T-helper 1 cell treated with Interleukin-12 subunit alpha and Interleukin-12 subunit beta and Interleukin-4 antibody, amounts not matched to agents 30 μg/mL and 1 μg/mL, for 36 hours (primary cell): ENCODE measurements at regions not wholly inside any gene's neighbourhood (a gene's known extent, or its start where the extent isn't known, plus 50 kb on each side); places are given as distances from the start of the nearest gene placed in this dataset.
"Not testable (repeated sequence)": the region's sequence is repeated elsewhere in the genome, so short reads cannot be mapped to it uniquely, and the experiment has no call there.

Experiments used
- H3K27ac Mint-ChIP-seq: one replicate; pipeline ENCODE4 v1.8.0; 2021; ENCODE audit warnings: mild to moderate bottlenecking, mixed read lengths
- H3K27me3 Mint-ChIP-seq: one replicate; pipeline ENCODE4 v1.8.0; 2021; ENCODE audit warnings: low read depth, mixed read lengths
- H3K36me3 Mint-ChIP-seq: one replicate; pipeline ENCODE4 v1.8.0; 2021; ENCODE audit warnings: low read depth, mixed read lengths
- H3K4me1 Mint-ChIP-seq: one replicate; pipeline ENCODE4 v1.8.0; 2021; ENCODE audit warnings: low read depth, mixed read lengths
- H3K4me3 Mint-ChIP-seq: one replicate; pipeline ENCODE4 v1.8.0; 2021; ENCODE audit warnings: mild to moderate bottlenecking, moderate library complexity, mixed read lengths
- H3K9me3 Mint-ChIP-seq: one replicate; pipeline ENCODE4 v1.8.0; 2021; ENCODE audit warnings: mixed read lengths

DNA sequence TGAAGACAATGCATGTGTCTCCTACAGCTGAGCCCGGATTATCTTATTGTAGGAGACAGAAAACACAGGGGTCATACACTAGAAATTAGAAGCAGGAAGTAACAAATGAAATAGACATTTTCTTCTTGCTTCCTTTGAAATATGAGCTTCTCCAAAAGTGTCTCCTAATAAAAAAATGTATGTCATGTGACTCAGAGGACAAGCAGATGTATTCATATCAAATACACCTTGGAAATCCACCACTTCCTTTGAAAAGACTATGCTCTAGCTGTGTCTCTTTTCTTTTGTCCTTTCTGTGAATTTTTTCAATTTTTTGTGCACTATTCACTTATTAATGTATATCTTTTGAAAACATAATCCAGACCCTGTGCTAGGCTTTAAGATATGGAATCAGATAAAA, 1906.2 kb downstream of the C4orf33 start:
- H3K27me3 Mint-ChIP-seq: no peaks in the 10 kb centered on the region
- H3K9me3 Mint-ChIP-seq: no peaks in the 10 kb centered on the region
- H3K4me3 Mint-ChIP-seq: no peak overlapping the region
- no peaks in the 10 kb centered on the region for H3K36me3 Mint-ChIP-seq
- H3K27ac Mint-ChIP-seq: no peak overlapping the region
- H3K4me1 Mint-ChIP-seq: no peaks in the 10 kb centered on the region

GRCh38 chr4:131006388-131006787, 1910.4 kb downstream of the C4orf33 start:
- no peaks in the 10 kb centered on the region for H3K27me3 Mint-ChIP-seq
- H3K4me3 Mint-ChIP-seq: no peak overlapping the region
- peaks cover 3% of the 10 kb centered on the region for H3K9me3 Mint-ChIP-seq
- no peak overlapping the region for H3K27ac Mint-ChIP-seq
- no peaks in the 10 kb centered on the region for H3K4me1 Mint-ChIP-seq
- H3K36me3 Mint-ChIP-seq: no peaks in the 10 kb centered on the region

DNA sequence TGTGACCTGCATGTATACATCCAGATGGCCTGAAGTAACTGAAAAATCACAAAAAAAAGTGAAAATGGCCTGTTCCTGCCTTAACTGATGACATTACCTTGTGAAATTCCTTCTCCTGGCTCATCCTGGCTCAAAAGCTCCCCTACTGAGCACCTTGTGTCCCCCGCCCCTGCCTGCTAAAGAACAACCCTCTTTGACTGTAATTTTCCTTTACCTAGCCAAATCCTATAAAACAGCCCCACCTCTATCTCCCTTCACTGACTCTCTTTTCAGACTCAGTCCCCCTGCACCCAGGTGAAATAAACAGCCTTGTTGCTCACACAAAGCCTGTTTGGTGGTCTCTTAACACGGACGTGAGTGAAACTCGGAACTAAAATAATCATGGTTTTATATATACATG, 1916.0 kb downstream of the C4orf33 start:
- H3K4me1 Mint-ChIP-seq, H3K4me3 Mint-ChIP-seq, H3K9me3 Mint-ChIP-seq, H3K27me3 Mint-ChIP-seq, H3K36me3 Mint-ChIP-seq, H3K27ac Mint-ChIP-seq: not testable (repeated sequence)

DNA sequence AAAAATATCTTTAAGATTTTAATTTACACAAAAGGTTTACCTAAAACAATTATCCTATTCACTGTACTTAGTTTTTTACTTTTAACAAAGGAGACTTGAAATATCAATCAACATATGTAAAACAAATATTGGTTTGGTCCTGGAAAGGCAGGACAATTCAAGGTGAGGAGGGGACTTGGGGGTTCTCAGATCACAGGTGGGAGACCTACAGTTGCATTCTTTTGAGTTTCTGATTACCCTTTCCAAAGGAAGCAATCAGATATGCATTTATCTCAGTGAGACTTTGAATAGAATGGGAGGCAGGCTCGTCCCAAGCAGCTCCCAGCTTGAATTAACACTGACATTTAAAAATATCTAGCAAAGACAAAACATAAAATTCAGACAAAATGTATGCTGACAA, 1917.3 kb downstream of the C4orf33 start:
- H3K4me1 Mint-ChIP-seq: no peaks in the 10 kb centered on the region
- H3K9me3 Mint-ChIP-seq: peaks cover 6% of the 10 kb centered on the region
- H3K27ac Mint-ChIP-seq: no peak overlapping the region
- no peak overlapping the region for H3K4me3 Mint-ChIP-seq
- no peaks in the 10 kb centered on the region for H3K36me3 Mint-ChIP-seq
- H3K27me3 Mint-ChIP-seq: no peaks in the 10 kb centered on the region

- Mint-ChIP-seq H3K36me3 (no peaks in the 10 kb centered on the region), H3K9me3 (no peaks in the 10 kb centered on the region), H3K27ac (no peak overlapping the region), H3K27me3 (no peaks in the 10 kb centered on the region), H3K4me1 (no peaks in the 10 kb centered on the region), H3K4me3 (no peak overlapping the region)
Measured at GRCh38 chr4:131026771-131027170, 1930.8 kb downstream of the C4orf33 start.

- Mint-ChIP-seq H3K4me1 (no peaks in the 10 kb centered on the region), H3K4me3 (no peak overlapping the region), H3K27ac (no peak overlapping the region), H3K36me3 (no peaks in the 10 kb centered on the region), H3K9me3 (no peaks in the 10 kb centered on the region), H3K27me3 (no peaks in the 10 kb centered on the region)
Measured at GRCh38 chr4:131044368-131044767, 1948.4 kb downstream of the C4orf33 start.

GRCh38 chr4:131046821-131047220, 1950.9 kb downstream of the C4orf33 start:
- Mint-ChIP-seq H3K4me3 (no peak overlapping the region), H3K9me3 (no peaks in the 10 kb centered on the region), H3K4me1 (no peaks in the 10 kb centered on the region), H3K27ac (no peak overlapping the region), H3K36me3 (no peaks in the 10 kb centered on the region), H3K27me3 (no peaks in the 10 kb centered on the region)

- H3K4me3 Mint-ChIP-seq: no peak overlapping the region
- H3K27me3 Mint-ChIP-seq: no peaks in the 10 kb centered on the region
- no peak overlapping the region for H3K27ac Mint-ChIP-seq
- H3K9me3 Mint-ChIP-seq: peaks cover 4% of the 10 kb centered on the region
- no peaks in the 10 kb centered on the region for H3K36me3 Mint-ChIP-seq
- H3K4me1 Mint-ChIP-seq: no peaks in the 10 kb centered on the region
Measured at GRCh38 chr4:131052646-131053045, 1956.7 kb downstream of the C4orf33 start.

DNA sequence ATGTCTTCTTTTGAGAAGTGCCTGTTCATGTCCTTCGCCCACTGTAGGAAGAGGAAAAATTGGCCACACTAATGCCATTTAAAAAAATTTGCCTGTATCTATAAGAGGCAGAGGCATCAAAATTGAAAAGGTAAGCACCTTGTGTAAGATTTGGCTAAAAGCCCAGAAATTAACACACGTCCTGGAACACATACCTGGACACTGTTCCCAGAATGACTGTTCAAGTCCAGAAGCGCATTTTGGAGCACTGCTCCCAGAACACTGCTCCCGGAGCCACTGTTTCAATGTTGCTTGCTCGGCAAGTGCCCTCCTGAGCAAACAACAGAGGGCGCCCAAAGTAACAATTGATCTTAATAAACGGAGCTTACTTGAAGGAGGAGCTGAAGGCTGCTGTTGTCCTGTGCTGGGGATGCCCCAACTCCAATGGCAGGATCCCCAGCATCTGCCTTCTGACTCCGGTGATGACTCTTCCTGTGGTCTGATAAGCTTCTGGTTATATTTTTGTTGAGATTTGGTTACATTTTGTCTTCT, 1958.6 kb downstream of the C4orf33 start:
- Mint-ChIP-seq H3K27me3 (no peaks in the 10 kb centered on the region), H3K9me3 (peaks cover 4% of the 10 kb centered on the region), H3K4me3 (no peak overlapping the region), H3K36me3 (no peaks in the 10 kb centered on the region), H3K4me1 (no peaks in the 10 kb centered on the region), H3K27ac (no peak overlapping the region)

DNA sequence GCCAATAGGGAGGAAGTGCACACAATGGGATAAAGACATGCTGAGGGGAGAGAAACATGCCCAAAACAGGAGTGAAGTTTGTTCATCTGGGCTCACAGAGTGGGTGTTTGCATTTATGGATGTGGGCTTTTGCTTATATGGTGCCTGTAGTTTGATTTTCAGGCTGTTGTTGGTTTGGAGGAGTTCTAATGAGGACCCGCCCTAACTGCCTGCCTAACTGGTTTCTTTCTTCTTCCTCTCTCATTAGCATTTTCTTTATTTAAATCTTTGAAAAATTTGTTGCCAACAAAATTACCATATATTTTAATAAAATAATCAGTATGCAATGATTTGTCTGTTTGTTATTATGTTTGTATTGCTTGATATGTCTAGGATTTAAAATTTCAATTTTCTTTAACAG, 1965.8 kb downstream of the C4orf33 start:
- H3K4me3 Mint-ChIP-seq: no peak overlapping the region
- H3K4me1 Mint-ChIP-seq: no peaks in the 10 kb centered on the region
- H3K36me3 Mint-ChIP-seq: no peaks in the 10 kb centered on the region
- H3K27ac Mint-ChIP-seq: no peak overlapping the region
- H3K9me3 Mint-ChIP-seq: peaks cover 12% of the 10 kb centered on the region
- no peaks in the 10 kb centered on the region for H3K27me3 Mint-ChIP-seq

GRCh38 chr4:131063878-131064277, 1967.9 kb downstream of the C4orf33 start:
- peaks cover 12% of the 10 kb centered on the region for H3K9me3 Mint-ChIP-seq
- H3K27me3 Mint-ChIP-seq: no peaks in the 10 kb centered on the region
- no peaks in the 10 kb centered on the region for H3K36me3 Mint-ChIP-seq
- no peak overlapping the region for H3K27ac Mint-ChIP-seq
- no peaks in the 10 kb centered on the region for H3K4me1 Mint-ChIP-seq
- no peak overlapping the region for H3K4me3 Mint-ChIP-seq

DNA sequence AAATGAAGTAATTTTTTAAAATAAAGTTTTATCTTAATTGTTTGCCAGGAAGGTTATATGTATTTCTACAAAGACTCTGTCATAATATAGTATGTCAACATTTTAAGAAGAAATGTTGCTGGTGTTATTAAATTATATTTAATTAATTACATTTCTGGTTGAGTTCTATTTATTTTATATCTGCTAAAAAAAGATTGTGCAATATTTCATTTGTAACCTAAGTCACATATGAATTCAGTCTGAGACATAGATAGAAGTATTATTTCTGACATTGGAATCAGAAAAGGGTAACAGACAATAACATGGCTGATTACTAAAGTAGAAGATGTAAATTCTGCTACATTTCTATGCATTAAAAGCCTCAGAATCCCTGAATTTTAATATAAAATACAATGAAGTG, 1985.1 kb downstream of the C4orf33 start:
- Mint-ChIP-seq H3K4me3 (no peak overlapping the region), H3K4me1 (no peaks in the 10 kb centered on the region), H3K9me3 (no peaks in the 10 kb centered on the region), H3K27ac (no peak overlapping the region), H3K36me3 (no peaks in the 10 kb centered on the region), H3K27me3 (no peaks in the 10 kb centered on the region)

- Mint-ChIP-seq H3K4me3 (no peak overlapping the region), H3K27me3 (no peaks in the 10 kb centered on the region), H3K9me3 (no peaks in the 10 kb centered on the region), H3K4me1 (no peaks in the 10 kb centered on the region), H3K27ac (no peak overlapping the region), H3K36me3 (no peaks in the 10 kb centered on the region)
Measured at GRCh38 chr4:131084997-131085396, 1989.0 kb downstream of the C4orf33 start.

GRCh38 chr4:131091896-131092295, 1995.9 kb downstream of the C4orf33 start:
- Mint-ChIP-seq H3K27ac (no peak overlapping the region), H3K4me3 (no peak overlapping the region), H3K4me1 (no peaks in the 10 kb centered on the region), H3K36me3 (no peaks in the 10 kb centered on the region), H3K27me3 (no peaks in the 10 kb centered on the region), H3K9me3 (no peaks in the 10 kb centered on the region)

DNA sequence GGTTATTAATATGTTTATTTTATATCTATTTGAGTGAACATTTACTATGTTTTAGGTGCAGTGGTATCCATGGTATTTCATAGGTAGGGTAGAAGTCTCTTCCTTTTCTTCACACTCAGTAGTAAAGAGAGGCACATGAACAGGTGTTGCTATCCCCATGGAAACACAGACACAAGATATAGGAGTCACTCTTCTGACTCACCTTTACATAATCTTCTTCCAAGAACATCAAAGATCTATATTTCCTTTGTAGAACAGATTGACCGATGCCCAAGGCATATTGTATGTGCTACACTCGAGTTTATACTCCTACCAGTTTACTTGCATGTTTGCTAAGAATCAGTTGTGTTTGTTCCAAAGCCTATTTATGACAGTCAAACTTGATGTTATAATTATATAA, 1997.4 kb downstream of the C4orf33 start:
- H3K4me1 Mint-ChIP-seq: no peaks in the 10 kb centered on the region
- no peaks in the 10 kb centered on the region for H3K36me3 Mint-ChIP-seq
- no peak overlapping the region for H3K27ac Mint-ChIP-seq
- no peak overlapping the region for H3K4me3 Mint-ChIP-seq
- H3K9me3 Mint-ChIP-seq: no peaks in the 10 kb centered on the region
- H3K27me3 Mint-ChIP-seq: no peaks in the 10 kb centered on the region

DNA sequence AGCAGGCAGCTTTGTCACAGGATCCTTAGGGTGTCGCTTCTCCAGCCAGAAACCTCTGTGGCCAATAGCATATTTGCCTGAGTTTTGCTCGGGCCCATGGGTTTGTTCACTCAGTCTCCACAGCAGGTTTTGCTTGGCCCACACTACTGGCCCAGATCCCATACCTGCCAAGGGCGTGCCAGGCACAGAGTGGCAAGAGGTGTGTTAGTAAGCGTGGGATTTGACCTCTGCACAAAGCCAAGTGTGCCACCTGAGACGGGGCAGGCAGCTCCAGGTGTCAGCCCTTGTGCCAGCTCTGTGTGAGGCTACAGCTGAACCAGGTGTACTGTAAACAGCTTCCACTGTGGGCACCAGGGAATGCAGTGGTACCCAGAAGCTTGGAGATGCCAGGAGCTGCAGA, 2003.0 kb downstream of the C4orf33 start:
- Mint-ChIP-seq H3K4me3 (no peak overlapping the region), H3K27ac (no peak overlapping the region)

More for the DNA sequence above, 2003.0 kb downstream of the C4orf33 start:
- no peaks in the 10 kb centered on the region for H3K4me1 Mint-ChIP-seq
- H3K9me3 Mint-ChIP-seq: peaks cover 16% of the 10 kb centered on the region
- no peaks in the 10 kb centered on the region for H3K36me3 Mint-ChIP-seq
- no peaks in the 10 kb centered on the region for H3K27me3 Mint-ChIP-seq
